Activated CD8-positive, alpha-beta T cell treated with anti-CD3 and anti-CD28 coated beads for 36 hours (primary cell): ENCODE measurements at regions not wholly inside any gene's neighbourhood (a gene's known extent, or its start where the extent isn't known, plus 50 kb on each side); places are given as distances from the start of the nearest gene placed in this dataset.

Source experiments
- ATAC-seq: fragments of 200-7000 bp; cut with Tn5 transposase; one replicate; pipeline ENCODE4 v1.10.0; 2021; ENCODE audit warnings: mild to moderate bottlenecking, moderate library complexity
- CTCF ChIA-PET: fragments of 350-600 bp; sonication (Branson Sonifier 250); formaldehyde crosslinking; loops from one replicate; lab custom pipeline; 2021; ENCODE audit warnings: antibody characterized with exemption; lab: Charles Lee
- POLR2A ChIA-PET: fragments of 350-600 bp; sonication (Branson Sonifier 250); formaldehyde crosslinking; loops from one replicate; lab custom pipeline; 2021; ENCODE audit warnings: antibody characterized with exemption; lab: Charles Lee
- DNase-seq: peaks from one replicate; pipeline ENCODE4 v3.0.0-alpha.2; 2020
- H3K27ac Mint-ChIP-seq: one replicate; pipeline ENCODE4 v1.8.0; 2021; ENCODE audit warnings: mild to moderate bottlenecking, mixed read lengths
- H3K27me3 Mint-ChIP-seq: one replicate; pipeline ENCODE4 v1.8.0; 2021; ENCODE audit warnings: mixed read lengths
- H3K36me3 Mint-ChIP-seq: one replicate; pipeline ENCODE4 v1.8.0; 2021; ENCODE audit warnings: low read depth, mixed read lengths
- H3K4me1 Mint-ChIP-seq: one replicate; pipeline ENCODE4 v1.8.0; 2021; ENCODE audit warnings: low read depth, mixed read lengths
- H3K4me3 Mint-ChIP-seq: one replicate; pipeline ENCODE4 v1.8.0; 2021; ENCODE audit warnings: mild to moderate bottlenecking, moderate library complexity, mixed read lengths
- H3K9me3 Mint-ChIP-seq: one replicate; pipeline ENCODE4 v1.8.0; 2021; ENCODE audit warnings: mixed read lengths
- CTCF ChIP-seq: fragments of 200-600 bp; IDR thresholded peaks from one replicate; pipeline ENCODE4 v1.8.0; 2022; ENCODE audit warnings: antibody characterized with exemption, mild to moderate bottlenecking
- intact Hi-C: fragments of 100-400 bp; cut with micrococcal nuclease; formaldehyde crosslinking; loops from one replicate; pipeline ENCODE4 v1.10.0; 2022

- DNase-seq, result no peak
- H3K4me3 Mint-ChIP-seq, result no peak overlapping the region
- intact Hi-C loops, result no loop called here
- H3K36me3 Mint-ChIP-seq, result no peaks in the 10 kb centered on the region
- H3K27ac Mint-ChIP-seq, result no peak overlapping the region
- TF ChIP-seq CTCF, result no peak
- H3K4me1 Mint-ChIP-seq, result no peaks in the 10 kb centered on the region
- no peaks in the 10 kb centered on the region for H3K27me3 Mint-ChIP-seq
- H3K9me3 Mint-ChIP-seq, result peaks cover 4% of the 10 kb centered on the region
- ChIA-PET POLR2A (no interaction called here), CTCF (no interaction called here)
- no peak for ATAC-seq
Measured at GRCh38 chr2:103230796-103231195, 469.0 kb downstream of the TMEM182 start.

- H3K36me3 Mint-ChIP-seq, result no peaks in the 10 kb centered on the region
- ATAC-seq (no peak), DNase-seq (no peak)
- no peak for TF ChIP-seq CTCF
- H3K9me3 Mint-ChIP-seq, result peaks cover 4% of the 10 kb centered on the region
- H3K4me1 Mint-ChIP-seq, result no peaks in the 10 kb centered on the region
- intact Hi-C loops, result no loop called here
- no peaks in the 10 kb centered on the region for H3K27me3 Mint-ChIP-seq
- POLR2A ChIA-PET, result no interaction called here
- no peak overlapping the region for H3K27ac Mint-ChIP-seq
- H3K4me3 Mint-ChIP-seq, result no peak overlapping the region
- CTCF ChIA-PET, result no interaction called here
Measured at GRCh38 chr2:103232865-103233264, 471.0 kb downstream of the TMEM182 start.

- intact Hi-C loops, result no loop called here
- H3K9me3 Mint-ChIP-seq, result peaks cover 6% of the 10 kb centered on the region
- no peak overlapping the region for H3K27ac Mint-ChIP-seq
- H3K27me3 Mint-ChIP-seq, result no peaks in the 10 kb centered on the region
- no peaks in the 10 kb centered on the region for H3K36me3 Mint-ChIP-seq
- CTCF ChIA-PET, result interaction anchor here (0.6 kb wide), 1 partner anchor 1569 kb away, joined by 3 read pairs; no protein-coding TSS in a partner anchor
- POLR2A ChIA-PET, result no interaction called here
- no peaks in the 10 kb centered on the region for H3K4me1 Mint-ChIP-seq
- ATAC-seq (no peak), DNase-seq (no peak)
- no peak for TF ChIP-seq CTCF
- H3K4me3 Mint-ChIP-seq, result no peak overlapping the region
Measured at GRCh38 chr2:103233691-103234090, 471.9 kb downstream of the TMEM182 start.

- intact Hi-C loops, result no loop called here
- H3K36me3 Mint-ChIP-seq, result no peaks in the 10 kb centered on the region
- peaks cover 7% of the 10 kb centered on the region for H3K9me3 Mint-ChIP-seq
Measured at GRCh38 chr2:103235283-103235682, 473.5 kb downstream of the TMEM182 start.

GRCh38 chr2:103249462-103249861 lies 487.6 kb downstream of the TMEM182 start:
- ChIA-PET CTCF (no interaction called here), POLR2A (no interaction called here)
- Mint-ChIP-seq H3K36me3 (no peaks in the 10 kb centered on the region), H3K9me3 (no peaks in the 10 kb centered on the region), H3K27ac (no peak overlapping the region), H3K4me1 (no peaks in the 10 kb centered on the region), H3K4me3 (no peak overlapping the region), H3K27me3 (no peaks in the 10 kb centered on the region)
- intact Hi-C loops, result no loop called here
- no peak for TF ChIP-seq CTCF
- DNase-seq (no peak), ATAC-seq (no peak)

More at GRCh38 chr2:103235283-103235682, 473.5 kb downstream of the TMEM182 start:
- Mint-ChIP-seq H3K4me1 (no peaks in the 10 kb centered on the region), H3K27me3 (no peaks in the 10 kb centered on the region), H3K27ac (no peak overlapping the region), H3K4me3 (no peak overlapping the region)
- DNase-seq, result no peak
- no peak for ATAC-seq
- ChIA-PET CTCF (no interaction called here), POLR2A (no interaction called here)
- TF ChIP-seq CTCF, result no peak
